DMS153 (cell line): ENCODE measurements at regions not wholly inside any gene's neighbourhood (a gene's known extent, or its start where the extent isn't known, plus 50 kb on each side); places are given as distances from the start of the nearest gene placed in this dataset.

Experiments used
- DNase-seq: peaks from one replicate; lab custom pipeline; 2025; lab: John Stamatoyannopoulos, UW

DNA sequence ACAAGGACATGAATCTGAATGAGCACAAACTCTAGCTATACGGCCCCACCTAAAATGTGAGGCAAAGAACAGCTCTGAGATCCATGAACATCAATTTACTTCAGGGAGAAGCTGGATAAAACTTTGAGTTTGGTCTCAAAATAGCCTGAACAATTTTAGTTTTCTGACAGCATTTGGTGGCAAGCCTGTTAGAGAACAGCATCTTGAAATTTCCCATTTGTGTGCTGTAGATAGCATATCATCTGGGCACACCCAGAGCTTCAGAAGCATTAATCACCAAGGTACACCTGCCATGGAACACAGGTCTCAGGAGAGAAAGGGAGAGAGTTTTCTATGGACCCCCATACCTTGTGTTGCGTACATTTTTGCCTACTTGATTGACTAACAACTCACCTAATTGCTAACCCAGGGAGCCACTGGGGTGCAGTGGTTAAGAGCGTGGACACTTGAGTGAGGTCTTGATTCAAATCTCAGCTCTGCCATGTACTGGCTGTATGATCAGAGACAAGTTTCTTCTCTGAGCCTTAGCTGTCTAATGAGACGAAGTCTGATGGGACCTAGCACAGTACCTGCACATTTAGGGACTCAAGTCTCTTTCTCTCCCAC, 264.9 kb downstream of the PIK3R1 start:
- DNase-seq = no peak

DNA sequence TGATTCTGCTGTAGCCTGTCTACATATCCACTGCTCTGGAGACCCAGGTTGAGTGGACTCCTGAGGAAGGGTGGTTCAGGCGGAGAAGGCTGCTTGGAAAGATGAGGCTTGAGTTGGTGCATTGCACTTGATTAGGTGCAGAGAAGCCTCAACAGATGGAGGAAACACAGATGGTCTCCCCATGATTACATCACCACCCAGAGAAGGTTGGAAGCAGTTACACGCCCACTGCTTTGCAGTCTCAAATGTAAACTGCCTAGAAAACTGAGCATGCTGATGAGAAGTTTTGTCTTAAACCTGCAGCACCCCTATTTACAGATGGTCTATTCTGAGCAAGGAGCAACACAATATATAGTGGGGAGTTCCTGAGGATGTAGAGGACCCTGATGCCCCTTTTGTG, 266.6 kb downstream of the PIK3R1 start:
- no peak for DNase-seq

DNA sequence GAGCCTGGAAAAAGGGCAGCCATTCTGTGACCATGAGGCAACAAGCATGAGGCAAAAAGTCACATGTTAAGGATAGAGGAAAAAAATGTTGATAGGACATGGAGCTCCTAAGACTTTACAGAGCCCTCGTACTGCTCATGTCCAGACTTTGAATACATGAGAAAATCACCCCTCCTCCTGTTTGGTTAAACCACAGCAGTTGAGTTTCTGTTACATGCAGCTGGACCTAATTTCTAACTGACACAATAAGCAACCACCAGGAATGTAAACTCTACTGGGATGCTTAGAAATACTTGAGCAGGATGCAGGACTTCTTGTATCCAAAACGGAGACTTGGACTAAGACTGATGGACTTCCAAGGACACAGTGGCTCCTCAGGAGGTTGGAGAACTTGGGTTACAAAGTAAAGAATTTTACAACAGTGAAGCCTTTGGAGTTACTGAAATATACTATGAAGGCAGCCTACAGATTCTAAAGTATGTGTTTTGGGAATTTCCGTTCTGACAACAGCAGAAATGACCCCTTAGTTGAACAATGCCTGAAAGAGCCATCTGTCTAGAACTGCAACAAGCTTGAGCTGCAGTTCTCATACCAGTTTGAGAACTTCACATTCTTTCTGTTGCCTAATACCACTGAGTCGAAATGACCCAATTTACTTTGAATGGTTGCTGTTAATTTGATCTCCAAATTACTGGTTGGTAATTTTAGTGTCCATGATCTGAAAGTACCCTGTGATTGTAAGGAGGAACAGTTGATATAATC, 268.9 kb downstream of the PIK3R1 start:
- DNase-seq = no peak

DNA sequence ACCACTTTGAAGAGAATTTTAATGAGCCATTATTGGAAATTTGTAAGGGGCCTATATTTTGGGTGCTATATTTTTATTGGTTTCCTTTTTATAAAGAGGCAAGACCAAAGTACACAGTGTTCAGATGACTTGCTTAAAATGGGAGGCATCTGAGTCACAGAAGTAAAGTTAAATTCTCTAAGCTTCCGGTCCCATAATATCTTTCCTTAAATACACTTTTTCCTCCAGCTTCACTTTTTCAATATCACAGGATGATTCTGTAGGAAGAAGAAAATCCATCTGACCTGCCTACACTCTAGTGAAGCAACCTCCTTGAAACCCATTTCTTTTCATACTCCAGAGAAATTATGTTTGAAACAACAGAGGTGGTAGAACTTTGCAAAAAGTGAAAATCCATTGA, 274.0 kb downstream of the PIK3R1 start:
- no peak for DNase-seq

DNA sequence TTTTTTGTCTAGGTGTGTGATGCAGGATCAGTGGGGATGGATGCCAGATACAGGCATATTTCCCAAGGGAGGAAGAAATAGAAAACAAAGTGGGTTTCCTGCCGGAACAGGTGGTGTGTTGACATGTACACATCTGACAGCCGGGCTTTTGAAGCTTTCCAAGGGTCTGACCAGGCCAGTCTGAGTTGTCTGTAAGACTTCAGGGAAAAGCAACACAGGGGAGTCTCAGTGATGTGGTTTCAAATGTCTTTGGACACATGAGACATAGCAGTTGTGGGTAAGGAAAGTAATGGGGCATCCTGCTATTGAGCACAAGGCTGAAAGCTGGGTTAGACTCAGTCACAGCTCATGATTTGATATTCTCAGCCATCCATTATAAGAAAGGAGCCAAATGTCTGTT, 274.9 kb downstream of the PIK3R1 start:
- no peak for DNase-seq

DNA sequence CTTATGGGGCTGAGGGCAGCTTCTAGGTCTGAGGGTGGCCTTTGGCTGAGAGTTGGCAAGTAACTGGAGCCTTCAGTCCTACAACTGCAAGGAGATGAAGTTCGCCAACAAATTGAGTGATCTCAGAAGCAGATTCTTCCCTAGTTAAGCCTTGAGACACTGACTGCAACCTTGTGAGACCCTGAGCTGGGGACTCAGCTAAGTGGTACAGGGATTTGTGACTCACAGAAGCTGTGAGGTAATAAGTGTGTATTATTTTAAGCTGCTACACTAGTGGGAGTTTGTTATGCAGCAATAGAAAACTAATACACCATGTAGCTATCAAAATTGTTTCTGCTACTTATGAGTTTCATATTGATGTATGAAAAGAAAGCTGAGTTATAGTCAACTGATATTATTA, 279.2 kb downstream of the PIK3R1 start:
- no peak for DNase-seq

DNA sequence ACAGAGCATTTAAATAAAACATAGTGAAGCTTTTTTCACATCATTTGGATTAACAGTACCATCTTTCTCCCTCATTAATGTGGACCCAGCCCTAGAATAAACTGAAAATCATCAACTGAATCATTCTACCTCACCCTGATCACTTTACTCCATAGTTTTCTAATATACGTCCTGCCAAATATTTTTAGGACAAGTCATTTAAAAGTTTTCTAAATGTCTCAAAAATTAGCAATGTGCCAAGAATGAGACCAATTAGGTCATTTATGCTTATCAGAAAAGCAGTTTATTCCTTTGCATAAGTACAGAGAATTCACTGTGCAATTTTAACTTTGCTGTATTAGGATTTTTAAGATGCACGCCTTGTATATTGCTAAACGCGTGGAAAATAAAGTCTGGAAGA, 284.4 kb downstream of the PIK3R1 start:
- DNase-seq = no peak

DNA sequence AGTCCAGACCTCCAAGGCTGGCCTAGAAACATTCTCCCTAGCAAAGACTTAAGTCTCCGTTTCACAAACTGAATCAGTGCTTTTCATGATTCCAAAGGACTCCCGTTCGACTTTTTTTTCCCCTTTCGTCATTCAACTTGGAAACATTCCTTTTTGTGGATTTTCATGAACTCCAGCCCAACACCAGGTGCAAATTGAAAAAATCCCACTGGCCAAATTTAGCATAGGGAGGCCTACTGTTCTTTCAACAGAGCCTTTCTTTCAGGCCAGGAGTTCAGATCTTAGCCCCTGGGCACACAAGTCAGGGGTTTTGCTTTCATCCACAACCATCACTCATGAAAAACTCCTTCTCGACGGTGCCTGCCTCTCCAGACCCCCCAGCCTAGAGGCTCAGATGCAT, 285.3 kb downstream of the PIK3R1 start:
- DNase-seq = no peak

DNA sequence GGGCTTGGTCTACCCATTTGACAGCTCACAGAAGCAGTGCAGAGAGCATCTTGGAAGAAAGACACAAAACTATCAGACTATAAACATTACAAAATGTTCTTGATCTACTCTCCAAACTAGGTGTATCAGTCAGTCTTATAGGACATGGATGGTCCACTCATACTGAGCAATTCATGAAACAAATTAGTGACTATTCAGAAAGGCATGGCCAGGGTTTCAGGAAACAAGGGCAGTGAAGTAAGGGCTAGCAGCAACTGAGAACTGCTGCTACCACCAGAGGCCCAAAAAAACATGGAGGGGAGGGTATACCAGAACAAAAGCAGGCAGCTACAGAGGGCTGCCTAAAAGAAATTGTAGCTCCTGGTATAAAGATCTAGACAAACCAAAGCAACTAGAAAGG, 287.0 kb downstream of the PIK3R1 start:
- no peak for DNase-seq

DNA sequence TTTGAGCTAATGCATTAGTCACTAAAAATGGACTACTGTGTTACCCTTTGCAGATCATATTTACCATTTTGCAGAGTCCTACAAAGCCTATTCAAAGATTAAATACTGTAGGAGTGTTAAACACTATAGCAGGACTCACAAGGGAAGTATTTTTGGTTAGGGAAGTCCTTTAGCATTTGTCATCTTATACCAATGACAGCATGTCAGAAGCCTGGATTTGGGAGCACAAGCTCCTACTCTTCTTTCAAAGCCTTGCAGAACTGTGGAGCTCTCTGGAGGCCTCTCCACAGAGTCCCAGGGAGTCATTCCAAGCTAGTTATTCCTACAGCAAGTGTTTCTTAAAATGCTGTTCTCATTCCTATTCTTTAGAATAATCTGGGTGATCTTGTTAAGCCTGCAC, 288.8 kb downstream of the PIK3R1 start:
- DNase-seq = no peak

DNA sequence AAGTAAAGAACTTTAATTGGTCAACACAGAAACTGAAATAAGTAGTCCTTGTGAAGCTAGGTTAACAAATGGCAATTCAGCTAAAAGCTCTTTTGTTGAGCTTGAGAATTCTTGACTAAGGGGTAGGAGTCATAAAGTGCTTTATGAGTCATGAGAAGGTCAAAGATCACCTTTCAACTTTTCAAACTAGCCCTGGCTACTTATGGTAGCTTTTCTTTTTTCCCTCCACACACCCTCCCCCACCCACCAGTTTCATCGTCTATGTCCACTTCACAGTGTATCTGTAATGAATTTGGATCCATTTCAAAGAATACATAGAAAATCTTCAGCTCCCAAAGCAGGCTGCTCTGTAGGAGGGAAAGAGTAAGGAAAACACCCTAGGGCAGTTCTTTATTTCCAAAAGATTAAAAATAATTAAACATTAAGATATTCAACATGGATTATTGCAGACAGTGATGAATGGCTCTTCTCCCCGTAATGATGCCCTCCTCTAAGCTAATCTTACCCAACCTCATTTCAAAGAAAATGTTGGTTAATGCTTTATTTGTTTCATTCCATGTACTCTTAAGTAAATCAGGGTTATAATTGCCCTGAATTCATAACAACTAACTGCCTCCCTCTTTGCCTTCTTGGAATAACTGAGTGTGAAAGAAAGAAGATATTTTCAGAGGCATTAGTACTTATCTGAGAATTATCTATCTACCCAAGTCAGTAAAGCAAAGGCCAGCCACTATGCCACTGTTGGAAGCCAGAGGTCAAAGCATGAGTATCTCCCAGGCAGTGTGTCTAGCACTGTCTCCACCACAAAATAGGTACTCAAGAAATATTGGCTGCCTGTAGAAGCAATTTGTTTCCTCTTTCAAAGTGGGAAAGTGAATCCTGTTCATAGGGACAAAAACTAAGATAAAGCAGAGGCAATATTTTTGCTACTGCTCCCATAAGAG, 290.6 kb downstream of the PIK3R1 start:
- DNase-seq = no peak

DNA sequence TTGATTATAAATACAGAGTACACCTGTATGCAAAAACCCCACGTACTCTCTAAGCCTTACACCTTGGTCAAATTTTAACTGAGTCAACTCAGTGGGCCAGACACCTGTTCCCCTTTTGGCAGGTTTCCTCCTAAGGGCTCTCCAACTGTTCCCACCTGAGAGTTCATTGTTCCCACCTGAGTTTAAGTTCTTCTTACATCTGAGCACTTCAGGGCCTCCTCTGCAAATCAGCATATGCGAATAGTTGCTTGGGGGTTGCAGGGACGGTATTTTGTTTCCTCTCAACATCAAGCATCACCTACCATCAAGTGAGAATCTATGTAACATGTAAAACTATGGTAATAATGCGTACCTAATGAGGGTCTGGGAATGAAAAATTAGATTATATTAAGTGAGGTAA, 300.0 kb downstream of the PIK3R1 start:
- no peak for DNase-seq

DNA sequence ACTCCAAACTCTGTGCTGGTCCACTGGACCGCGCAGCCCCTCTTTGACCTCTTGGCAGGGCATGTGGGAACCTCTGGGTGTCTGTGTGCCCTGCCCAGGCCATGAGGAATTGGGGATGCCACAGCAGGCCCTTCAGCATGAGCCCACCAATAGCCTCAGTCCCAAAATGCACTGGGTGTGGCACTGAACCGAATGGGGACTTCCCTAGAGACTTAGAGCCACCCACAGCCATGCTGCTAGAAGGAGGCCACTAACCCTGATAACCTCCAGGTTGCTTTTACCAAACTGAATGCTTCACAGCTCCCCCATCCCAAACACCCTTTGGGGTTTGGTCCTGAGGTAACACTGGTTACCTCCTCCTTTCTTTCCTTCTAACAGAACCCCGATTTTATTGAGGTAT, 302.7 kb downstream of the PIK3R1 start:
- no peak for DNase-seq

DNA sequence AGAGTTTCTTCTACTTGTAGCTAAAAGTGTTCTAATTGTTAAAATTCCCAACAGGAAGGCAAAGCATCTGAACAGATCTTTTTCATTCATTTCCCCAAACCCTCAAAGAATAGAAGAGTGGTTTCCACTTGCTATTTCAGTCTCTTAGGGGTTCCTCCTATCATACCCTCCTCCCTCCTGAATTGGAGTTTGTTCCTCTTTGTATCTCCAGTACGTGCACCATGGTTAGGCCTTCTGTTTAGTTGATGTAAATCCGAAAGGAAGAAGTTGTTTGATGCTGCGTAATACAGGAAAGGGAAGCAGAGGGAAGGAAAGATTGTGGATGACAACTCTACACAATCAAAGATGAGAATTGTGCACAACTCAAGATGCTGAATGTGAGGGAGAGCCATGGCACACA, 303.6 kb downstream of the PIK3R1 start:
- no peak for DNase-seq

DNA sequence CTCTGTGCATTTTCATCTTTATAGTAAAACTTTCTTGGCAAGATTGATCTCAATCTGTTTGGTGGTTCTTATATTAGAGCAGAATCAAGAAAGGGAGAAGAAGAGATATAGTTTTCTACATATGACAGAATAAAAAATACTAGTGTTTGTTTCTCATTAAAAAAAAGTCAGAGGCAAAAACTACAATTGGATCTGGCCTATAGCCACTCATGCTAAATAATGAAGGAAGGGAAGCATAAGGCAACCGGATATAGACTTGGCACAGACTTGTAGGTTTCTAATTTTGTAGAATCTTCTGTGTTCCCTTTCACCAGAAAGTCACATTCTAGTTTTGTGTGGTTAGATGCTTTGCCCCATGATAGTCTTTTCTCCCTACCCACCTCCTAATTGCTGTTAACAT, 306.2 kb downstream of the PIK3R1 start:
- DNase-seq = no peak

DNA sequence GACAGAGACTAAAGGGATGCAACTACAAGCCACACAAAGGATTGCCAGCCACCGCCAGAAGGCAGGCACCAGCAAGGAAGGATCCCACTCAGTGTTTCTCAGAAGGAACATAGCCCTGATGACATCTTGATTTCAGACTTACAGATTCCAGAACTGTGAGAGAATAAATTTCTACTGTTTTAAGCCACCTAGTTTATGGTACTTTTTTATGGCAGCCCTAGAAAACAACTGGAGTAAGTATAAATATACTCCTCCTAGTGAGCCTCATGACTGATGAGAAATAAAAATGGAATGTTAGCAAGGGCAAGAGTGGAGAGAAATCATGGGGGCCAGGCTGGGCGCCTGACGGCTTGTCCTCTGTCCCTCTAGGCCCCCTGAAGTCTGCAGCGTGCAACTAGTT, 307.3 kb downstream of the PIK3R1 start:
- DNase-seq = no peak

DNA sequence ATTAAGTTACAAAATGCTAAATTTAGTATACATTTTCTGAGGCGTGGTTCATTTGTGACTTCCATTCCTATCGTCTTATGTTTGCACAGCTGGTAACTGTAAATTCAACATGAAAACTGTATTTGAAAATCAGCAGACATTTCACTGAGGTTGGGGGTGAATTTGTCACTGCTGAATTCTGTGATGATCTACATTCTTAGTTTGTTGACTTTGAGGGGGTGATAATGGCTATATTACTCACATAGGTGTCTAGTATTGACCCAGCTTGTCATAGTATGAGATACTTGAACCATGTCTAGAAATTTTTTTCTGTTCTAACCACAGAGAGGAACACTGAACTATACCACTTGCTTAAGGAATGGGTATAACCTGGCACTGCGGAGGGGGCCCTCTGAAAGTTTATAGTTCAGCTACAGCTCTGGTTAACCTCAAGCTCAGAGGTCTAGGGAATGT, 313.3 kb downstream of the PIK3R1 start:
- no peak for DNase-seq

DNA sequence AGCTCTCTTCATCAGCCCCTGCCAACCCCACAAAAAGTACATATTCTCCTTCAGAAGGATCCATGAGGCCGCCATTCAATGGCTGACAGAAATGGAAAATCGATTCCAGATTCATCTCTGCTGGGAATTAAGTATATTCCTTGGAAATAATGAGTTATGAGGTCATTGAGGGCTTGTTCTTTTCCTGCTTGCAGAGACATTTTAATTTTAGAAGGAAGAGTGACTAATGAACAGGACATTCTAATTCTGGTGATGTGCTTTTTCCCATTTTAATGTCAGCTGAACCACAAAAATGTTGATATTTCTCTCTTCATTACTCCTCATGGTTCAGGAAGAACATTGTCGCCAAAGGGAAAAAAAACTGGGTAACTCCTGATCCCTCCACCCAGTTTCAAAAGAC, 314.0 kb downstream of the PIK3R1 start:
- DNase-seq = no peak

DNA sequence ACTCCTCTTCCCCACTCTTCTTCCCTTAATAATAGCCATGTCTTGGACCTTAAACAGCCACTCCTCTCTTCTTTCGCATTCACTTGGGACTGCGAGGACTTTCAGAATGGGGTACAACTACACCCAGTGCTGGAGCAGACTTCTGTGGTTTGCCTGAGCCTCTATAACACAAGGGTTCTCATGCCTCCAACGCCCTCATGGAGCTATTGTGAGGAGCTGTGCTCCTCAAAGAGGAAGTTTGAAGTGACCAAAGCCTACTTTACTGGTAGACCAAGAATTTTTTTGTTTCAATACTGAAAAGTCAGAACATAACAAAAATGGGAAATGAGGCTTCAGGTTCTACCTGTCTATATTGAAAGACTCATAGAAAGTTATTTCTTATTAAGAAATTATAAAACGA, 316.4 kb downstream of the PIK3R1 start:
- DNase-seq = no peak

DNA sequence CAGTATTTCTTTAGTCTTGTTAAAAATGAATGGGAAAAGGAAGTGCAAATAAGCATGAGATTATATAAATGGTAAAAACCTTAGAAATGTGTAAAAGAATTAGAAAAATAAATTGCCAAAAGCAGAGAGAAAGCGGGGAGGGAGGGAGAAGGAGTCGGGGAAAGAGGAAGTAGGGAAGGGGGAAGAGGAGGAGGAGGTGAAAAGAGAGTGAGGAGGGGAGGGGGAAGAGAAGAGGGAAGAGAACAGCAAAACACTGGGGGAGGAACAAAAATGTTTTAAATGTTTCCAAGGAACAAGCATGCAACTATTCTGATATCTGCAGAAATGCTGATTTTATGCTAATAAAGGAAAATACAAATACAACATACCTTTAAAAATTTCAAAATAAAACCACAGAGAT, 317.5 kb downstream of the PIK3R1 start:
- no peak for DNase-seq

DNA sequence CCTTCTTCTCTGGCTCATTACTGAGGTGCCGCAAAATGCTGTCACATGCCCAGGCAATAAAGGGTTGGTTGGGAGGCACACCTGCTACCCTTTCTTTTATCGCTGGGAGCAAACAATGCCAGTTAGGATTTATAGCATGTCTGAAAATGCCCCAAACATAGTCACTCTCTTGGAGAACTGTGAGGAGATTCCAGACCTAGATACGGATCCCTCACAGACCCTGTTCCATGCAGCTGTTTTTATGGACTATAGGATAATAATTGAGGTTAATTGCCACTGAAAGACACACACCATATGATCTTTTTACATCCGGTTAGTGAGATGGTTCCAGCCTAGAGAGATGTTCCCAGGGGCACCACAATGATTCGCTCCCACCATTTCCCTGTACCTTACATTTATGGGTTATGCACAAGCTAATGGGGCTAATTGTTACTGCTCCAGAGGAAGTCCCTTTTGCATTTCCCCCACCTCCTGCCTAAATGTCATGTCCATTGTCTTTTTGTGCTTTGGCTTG, 318.1 kb downstream of the PIK3R1 start:
- DNase-seq = peak; percentile 68

DNA sequence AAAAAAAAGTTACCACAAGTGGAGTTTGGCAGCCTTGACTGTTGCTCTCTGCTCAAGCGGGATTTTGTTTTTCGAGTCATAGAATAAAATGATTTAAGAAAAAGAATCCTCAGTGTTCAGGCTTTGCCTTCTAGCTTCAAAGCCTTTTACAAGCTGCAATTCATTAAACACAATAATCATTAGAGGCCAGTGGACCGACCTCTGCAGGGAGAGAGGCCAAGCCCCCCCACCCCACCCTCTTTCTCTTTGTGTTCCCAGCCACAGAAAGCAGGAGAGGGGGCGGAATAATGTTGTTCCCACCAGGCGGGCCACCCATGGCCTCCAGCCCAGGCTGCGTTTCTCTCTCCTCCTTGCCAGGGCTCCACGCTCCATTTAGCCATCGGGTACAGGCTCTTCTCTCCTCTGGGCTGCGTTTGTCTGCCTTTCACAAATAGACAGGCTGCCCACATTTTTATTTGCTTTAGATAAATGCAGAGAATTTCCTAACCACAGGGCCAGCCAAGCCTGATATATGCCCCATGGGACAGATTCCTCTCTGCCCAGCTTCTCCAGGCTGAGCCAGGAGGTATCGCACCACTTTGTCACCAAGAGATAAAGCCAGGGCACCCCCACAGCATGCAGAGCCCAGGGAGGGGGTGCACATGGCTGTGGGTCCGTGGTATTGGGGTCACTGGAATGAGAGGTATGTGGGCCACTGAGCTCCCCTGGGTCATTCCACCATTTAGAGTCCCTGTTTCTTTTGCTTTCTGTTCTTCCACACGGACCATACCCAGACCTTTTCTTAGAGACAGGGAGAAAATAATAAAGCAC, 318.8 kb downstream of the PIK3R1 start:
- peak; percentile 62 for DNase-seq
